Frontal cortex (tissue), 3 donors: ENCODE measurements at regions not wholly inside any gene's neighbourhood (a gene's known extent, or its start where the extent isn't known, plus 50 kb on each side); places are given as distances from the start of the nearest gene placed in this dataset.

ENCODE experiments used
- DNase-seq, 2 donors: peaks; one replicate each; pipeline ENCODE4 v3.0.0; 2012; ENCODE audit warnings: low spot score in 2 of 2
- FAIRE-seq: peaks from 2 replicates; lab custom pipeline; 2012; peaks lifted over from hg19 to GRCh38; lab: Jason Lieb, UNC
- donor health status: control.
- donor health status: control.
- donor health status: control.

DNA sequence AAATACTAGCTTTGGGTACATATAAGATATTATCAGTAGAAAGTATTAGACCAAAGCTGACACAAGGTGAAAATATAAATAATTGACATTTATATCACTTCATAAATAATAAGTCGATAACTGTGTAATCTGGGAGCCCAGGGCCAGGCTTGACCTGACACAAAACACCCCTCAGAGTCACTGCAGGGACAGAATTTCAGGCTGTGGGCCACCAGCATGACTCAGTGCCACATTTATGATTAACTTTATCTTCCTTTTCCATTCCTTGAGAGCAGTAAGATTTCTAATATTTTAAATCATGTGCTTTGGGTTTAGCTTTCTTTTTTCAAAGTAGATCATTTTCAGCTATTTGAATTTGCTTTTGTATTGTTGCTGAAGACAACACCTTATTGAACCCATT lies 102.9 kb upstream of the NFE2L3 start:
- DNase-seq: no peak

GRCh38 chr7:26051021-26051420 lies 101.0 kb upstream of the NFE2L3 start:
- no peak for FAIRE-seq
- DNase-seq: no peak

More for the DNA sequence above, 102.9 kb upstream of the NFE2L3 start:
- no peak for FAIRE-seq

DNA sequence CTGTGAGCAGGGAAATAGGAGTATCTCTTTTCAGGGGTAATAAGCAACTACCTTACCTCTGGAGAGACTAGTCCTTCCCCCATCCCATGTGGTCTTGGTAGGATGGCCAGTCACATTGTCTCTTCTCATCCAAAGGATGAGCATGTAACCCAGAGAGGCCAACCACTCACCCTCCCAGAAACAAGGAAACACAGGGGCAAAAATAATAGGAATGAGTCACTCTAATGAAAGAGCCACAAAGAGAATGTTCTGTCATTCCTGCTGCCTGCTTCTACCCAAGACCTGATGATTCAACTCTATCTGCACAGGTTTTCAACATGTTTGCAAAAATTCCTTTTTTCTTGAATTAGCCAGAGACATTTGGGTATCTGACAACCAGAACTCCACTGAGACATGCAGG lies 99.3 kb upstream of the NFE2L3 start:
- no peak for FAIRE-seq
- no peak for DNase-seq

DNA sequence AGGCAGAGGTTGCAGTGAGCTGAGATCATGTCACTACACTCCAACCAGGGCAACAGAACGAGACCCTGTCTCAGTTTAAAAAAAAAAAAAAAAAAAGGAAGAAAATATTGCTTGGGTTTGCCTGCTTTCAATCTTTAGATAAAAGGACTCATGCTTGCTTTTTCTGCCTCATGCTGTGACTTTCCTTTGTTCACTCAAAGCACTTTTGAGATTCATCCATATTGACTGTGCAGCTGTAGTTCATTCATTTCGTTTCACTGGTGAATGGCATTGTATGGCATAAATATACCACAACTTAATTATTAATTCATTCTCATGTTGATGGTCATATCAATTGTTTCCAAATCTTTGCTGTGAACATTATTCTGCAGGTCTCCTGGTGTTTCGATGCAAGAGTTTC lies 97.6 kb upstream of the NFE2L3 start:
- FAIRE-seq (no peak), DNase-seq (no peak)

DNA sequence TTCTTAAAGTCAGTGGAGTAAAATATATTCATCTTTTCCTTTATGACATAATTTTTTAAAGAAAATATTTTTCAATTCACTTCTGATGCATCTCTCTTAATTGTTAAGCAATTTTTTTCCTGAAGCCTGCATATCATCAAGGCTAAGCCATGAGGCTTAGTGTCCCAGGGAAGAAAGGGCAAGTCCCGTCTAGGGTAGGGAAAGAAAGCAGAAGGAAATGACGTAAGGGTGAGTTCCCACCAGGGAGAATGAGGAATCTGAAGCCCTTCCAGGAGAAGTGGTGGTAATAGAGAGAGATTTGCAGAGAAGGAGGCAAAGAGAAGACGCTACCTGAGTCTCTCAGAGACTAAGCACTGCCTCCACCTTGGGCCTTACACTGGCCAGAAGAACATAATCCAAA lies 96.8 kb upstream of the NFE2L3 start:
- no peak for DNase-seq
- FAIRE-seq: no peak

DNA sequence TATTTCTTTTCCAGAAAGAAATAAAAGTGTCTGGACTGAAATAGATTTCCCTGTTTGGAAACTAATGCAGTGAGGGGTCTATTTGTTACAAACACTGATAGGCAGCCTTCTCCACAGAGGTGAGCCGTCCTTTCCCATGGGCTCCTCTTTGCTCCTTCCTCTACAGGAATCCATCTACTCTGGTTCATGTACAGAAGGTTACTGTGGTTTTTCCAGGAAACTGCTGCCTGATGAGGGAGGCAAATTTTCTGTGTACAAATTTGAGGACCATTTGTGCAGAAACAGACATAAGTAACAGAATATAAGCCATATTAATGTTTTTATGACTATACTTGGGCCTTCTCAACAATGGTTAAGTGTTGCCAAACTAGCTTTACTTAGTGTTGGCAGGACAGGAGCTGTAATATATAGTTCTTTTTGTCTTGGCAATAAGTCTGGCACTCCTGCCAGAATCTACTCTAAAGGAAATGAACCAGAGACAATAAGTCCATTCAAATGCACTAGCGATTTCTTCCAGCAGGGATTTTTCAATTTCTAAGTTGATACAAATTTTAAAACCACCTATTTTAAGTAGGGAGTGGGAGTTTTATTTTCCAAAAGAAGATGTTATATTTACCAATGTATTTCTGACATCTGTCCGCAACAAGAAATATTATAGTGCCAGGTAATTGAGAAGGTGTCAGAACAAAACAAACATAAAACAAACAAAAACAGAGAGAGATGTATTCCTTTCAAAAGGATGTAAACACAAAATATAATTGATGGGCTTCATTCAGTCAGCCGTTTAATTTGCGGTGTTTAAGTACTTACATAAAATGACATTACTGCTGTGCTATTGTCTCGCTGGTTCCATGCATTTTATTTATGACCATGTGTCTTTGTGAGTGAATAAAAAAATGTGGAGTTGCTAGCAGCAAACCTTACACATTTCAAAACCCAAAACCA lies 91.0 kb upstream of the NFE2L3 start:
- FAIRE-seq (no peak), DNase-seq (no peak)

GRCh38 chr7:26061678-26062603 lies 90.1 kb upstream of the NFE2L3 start:
- FAIRE-seq (no peak), DNase-seq (peak in 1 of 2 donors; percentile 28)

- DNase-seq: no peak
- no peak for FAIRE-seq
Observed at GRCh38 chr7:26065652-26066051, 86.3 kb upstream of the NFE2L3 start.

DNA sequence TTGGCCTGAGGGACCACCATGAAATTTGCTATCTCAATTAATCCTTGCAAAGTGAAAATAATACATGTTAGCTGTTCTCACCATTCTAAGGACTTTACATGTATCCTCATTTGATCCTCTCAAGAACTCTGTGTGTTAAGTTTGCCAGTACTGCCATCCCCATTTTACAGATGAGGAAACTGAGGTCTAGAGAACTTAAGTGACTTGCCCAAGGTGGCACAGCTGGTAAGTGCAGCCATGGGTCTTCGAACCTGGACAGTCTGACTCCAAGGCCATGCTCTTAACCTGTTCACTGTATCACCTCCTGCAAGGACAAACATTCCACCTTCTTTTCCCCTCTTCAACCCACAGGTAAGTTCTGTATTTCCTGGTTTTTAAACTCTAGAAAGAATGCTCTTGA lies 85.3 kb upstream of the NFE2L3 start:
- DNase-seq (no peak), FAIRE-seq (no peak)

DNA sequence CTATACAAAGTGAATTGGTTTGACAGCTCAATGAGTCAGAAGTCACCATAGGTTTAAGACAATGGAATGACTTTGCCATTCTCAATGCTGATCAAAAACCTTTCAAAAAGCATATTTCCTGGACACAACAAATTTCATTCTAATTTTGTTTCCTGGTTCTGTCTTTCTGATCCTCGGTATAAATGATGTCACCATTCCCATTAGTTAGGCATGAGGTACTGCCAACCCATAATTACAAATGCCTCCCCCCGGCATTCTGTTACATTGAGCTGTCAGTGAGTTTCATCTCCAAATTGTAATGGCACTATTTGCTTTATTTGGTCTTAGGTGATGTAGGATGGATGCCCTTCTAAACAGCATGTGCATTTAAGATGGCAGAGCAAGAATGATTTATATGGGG lies 81.7 kb upstream of the NFE2L3 start:
- FAIRE-seq (no peak), DNase-seq (no peak)

DNA sequence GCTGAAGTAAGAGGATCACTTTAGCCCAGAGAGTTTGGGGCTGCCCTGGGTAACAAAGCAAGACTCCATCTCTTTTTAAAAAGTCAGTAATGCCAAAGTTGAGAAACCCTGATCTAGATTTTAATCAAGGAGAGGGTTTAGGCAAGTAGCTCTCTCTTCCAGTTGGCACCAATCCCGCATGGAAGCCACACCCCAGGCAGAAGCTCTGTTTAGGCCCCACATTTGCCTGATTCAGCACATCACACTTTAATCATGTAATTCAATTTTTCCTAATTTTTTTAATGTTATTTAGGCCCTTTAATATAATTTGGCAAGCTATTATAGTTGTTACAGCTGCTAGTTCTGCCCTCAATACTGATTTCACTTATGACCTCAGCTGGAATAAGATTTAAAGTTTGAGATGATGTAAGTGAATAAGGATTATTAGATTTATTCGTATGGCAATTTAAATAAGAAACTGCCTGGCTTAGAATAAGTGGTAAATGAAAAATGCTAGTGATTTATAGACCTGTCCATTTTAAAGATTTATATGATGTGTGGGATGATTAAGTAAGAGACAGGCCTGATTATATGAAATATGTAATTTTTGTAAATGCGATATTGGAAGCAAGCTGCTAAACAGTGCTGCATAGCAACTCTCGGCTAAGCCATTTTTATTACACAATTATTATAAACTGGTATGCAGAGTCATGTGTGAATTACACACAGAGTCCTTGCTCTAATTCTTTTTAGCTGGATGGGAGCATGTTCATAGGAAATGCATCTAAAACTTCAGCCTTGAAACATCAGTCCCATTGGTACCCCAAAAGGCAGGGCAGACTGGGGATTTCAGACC lies 80.2 kb upstream of the NFE2L3 start:
- FAIRE-seq (no peak), DNase-seq (no peak)

DNA sequence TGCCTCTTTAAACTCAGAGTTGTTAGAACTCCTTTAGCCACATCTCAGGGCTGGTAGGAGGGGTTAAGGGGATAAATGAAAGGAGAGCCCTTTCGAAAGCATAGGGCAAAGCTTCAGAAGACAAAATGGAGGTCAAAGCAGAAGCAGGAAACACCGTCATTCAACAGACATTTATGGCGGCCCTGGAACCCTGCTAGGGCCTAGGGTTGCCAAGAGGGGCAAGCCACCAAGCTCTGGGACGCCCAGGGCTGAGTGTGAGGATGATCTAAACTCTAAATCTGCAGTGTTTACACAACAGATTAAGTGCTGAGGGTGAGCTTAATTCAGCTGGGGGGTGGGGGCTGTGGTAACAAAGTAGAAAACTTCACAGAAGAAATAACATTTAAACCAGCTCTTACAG lies 79.0 kb upstream of the NFE2L3 start:
- DNase-seq (no peak), FAIRE-seq (no peak)

- FAIRE-seq: no peak
- DNase-seq: no peak
Observed at GRCh38 chr7:26074919-26075318, 77.1 kb upstream of the NFE2L3 start.

- FAIRE-seq: no peak
- no peak for DNase-seq
Observed at GRCh38 chr7:26076691-26077090, 75.3 kb upstream of the NFE2L3 start.

DNA sequence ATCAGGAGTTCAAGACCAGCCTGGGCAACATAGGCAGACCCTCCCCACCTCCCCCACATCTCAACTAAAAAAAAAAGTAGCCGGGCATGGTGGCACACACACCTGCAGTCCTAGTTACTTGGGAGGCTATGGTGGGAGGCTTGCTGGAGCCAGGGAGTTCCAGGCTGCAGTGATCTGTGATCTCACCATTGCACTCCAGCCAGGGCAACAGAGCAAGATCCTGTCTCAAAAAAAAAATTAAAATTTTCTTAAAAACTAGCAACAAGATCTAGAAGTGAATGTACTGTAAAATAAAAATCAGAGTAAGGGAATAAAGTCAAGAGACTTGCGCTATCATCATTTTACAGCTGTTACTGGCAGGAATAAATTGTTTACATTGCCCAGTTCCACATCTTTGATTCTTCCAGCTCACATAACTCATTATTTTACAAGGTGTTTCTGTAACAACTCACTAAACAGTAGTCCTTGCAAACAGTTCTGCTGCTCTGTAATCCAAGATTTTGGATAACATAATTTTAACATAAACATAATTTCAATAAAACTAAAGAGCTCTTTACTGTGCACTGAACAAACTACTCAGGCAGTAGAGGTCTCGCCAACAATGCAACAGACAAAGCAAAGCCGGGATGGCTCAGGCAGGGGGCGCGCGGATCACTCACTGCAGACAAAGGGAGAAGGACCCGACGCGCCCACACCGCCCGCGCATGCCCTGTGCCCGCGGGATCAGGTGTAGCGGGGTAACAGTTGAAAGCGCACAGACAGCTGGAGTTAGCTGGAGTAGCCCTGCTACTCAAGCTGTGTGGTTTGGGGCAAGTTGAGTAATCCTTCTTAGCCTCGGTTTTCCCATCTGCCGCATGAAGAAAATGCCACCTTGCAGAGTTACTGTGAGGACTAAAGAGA lies 73.3 kb upstream of the NFE2L3 start:
- FAIRE-seq (no peak), DNase-seq (peak in 1 of 2 donors; percentile 33)

GRCh38 chr7:26081638-26082037 lies 70.4 kb upstream of the NFE2L3 start:
- DNase-seq (no peak), FAIRE-seq (no peak)

DNA sequence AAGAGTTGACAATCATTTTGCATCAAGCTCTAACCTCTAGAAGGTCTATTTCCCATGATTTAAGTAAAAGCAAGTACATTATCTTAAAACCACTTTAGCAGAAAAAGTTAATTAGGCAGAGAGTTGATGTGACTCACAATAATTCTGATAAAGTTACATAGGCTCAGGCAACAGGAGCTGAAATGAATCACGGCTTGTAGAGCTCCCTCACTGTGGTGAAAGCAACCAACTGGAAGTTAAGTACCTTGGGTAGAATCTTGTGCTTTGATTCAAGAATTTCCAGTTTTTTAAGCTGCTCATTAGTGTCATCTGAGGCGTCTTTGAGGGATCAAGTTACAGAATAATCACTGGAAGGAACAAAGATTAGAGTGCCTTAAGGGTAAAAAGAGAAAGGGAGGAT lies 68.9 kb upstream of the NFE2L3 start:
- DNase-seq (no peak), FAIRE-seq (no peak)

- FAIRE-seq: no peak
- no peak for DNase-seq
Observed at GRCh38 chr7:26084418-26084817, 67.6 kb upstream of the NFE2L3 start.

DNA sequence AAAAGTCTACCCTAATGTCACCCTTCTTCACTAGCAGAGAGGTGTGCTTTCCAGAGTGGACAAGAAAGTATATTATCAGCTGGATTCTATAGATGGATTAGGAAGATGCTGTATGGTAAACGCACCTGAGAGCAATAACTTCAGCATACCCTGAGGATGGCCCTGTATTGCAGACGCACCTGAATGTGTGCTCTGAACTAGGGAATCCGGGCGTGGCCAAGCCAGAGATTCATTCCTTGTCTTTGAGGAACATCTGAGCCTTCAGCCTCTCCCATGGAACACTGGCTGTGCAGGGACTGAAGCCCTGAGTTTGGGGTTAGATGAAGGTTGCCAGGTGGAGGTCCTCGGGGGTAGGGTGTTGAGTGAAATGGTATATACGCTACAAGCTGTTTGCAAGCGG lies 66.2 kb upstream of the NFE2L3 start:
- DNase-seq (no peak), FAIRE-seq (no peak)
